Neural cell (in vitro differentiated cells): ENCODE measurements at regions not wholly inside any gene's neighbourhood (a gene's known extent, or its start where the extent isn't known, plus 50 kb on each side); places are given as distances from the start of the nearest gene placed in this dataset.

Source experiments
- H2AFZ ChIP-seq: fragments of 200-600, 300-800 bp; sonication (generic), shearing (Covaris generic); 2 replicates; pipeline ENCODE4 v1.6.0; 2014; ENCODE audit warnings: low read depth, mild to moderate bottlenecking, antibody characterized with exemption, low read length, moderate library complexity
- H3F3A ChIP-seq: fragments of 200-600 bp; shearing (Covaris generic); 2 replicates; pipeline ENCODE4 v1.6.1; 2016; ENCODE audit warnings: mild to moderate bottlenecking, moderate library complexity, mixed read lengths, antibody characterized with exemption, low read length; ENCODE audit not compliant: insufficient read depth, poor library complexity, severe bottlenecking
- H3K27ac ChIP-seq: fragments of 200-600, 300-800 bp; sonication (generic), shearing (Covaris generic); 2 replicates; pipeline ENCODE4 v1.5.1; 2014; ENCODE audit warnings: mild to moderate bottlenecking, low read length, moderate library complexity
- H3K27me3 ChIP-seq: fragments of 300-800, 200-600 bp; sonication (generic), shearing (Covaris generic); 2 replicates; pipeline ENCODE4 v1.6.0; 2014; ENCODE audit warnings: mild to moderate bottlenecking, low read depth, low read length, moderate library complexity; ENCODE audit not compliant: insufficient read depth
- H3K36me3 ChIP-seq: fragments of 300-800, 200-600 bp; sonication (generic), shearing (Covaris generic); 2 replicates; pipeline ENCODE4 v1.5.1; 2014; ENCODE audit warnings: mild to moderate bottlenecking, antibody characterized with exemption, low read length, moderate library complexity; ENCODE audit not compliant: insufficient read depth
- H3K4me2 ChIP-seq: fragments of 300-800, 200-600 bp; sonication (generic), shearing (Covaris generic); 2 replicates; pipeline ENCODE4 v1.6.0; 2014; ENCODE audit warnings: mild to moderate bottlenecking, low read length
- H3K4me3 ChIP-seq: fragments of 300-800, 200-600 bp; sonication (generic), shearing (Covaris generic); 2 replicates; pipeline ENCODE4 v1.5.1; 2014; ENCODE audit warnings: mild to moderate bottlenecking, low read length, moderate library complexity
- H3K79me2 ChIP-seq: fragments of 200-600 bp; shearing (Covaris generic); replicated peaks from 2 replicates; pipeline ENCODE4 v1.6.0; 2014; ENCODE audit warnings: mild to moderate bottlenecking, low read length, moderate library complexity; ENCODE audit not compliant: insufficient read depth
- H3K9ac ChIP-seq: fragments of 300-800, 200-600 bp; sonication (generic), shearing (Covaris generic); 2 replicates; pipeline ENCODE4 v1.6.1; 2016; ENCODE audit warnings: mild to moderate bottlenecking, low read length, mixed read lengths
- H3K9me2 ChIP-seq: fragments of 200-600 bp; shearing (Covaris generic); 2 replicates; pipeline ENCODE4 v1.6.1; 2016; ENCODE audit warnings: mild to moderate bottlenecking, low read length, mixed read lengths; ENCODE audit not compliant: insufficient read depth
- H3K9me3 ChIP-seq: fragments of 200-600, 300-800 bp; sonication (generic), shearing (Covaris generic); 2 replicates; pipeline ENCODE4 v1.6.1; 2016; ENCODE audit warnings: mild to moderate bottlenecking, mixed run types, low read length, moderate library complexity, mixed read lengths
- H4K20me1 ChIP-seq: fragments of 200-600 bp; shearing (Covaris generic); 2 replicates; pipeline ENCODE4 v1.6.1; 2016; ENCODE audit warnings: mild to moderate bottlenecking, mixed run types; ENCODE audit not compliant: insufficient read depth
- CTCF ChIP-seq: fragments of 450-650 bp; IDR thresholded peaks from 2 replicates; pipeline ENCODE4 v1.5.1; 2014; ENCODE audit warnings: antibody characterized with exemption, mild to moderate bottlenecking, moderate library complexity; ENCODE audit not compliant: poor library complexity, severe bottlenecking
- EP300 ChIP-seq: fragments of 450-650 bp; conservative IDR thresholded peaks from 2 replicates; pipeline ENCODE4 v1.6.1; 2014; ENCODE audit warnings: antibody characterized with exemption, mild to moderate bottlenecking, moderate library complexity; ENCODE audit not compliant: poor library complexity, severe bottlenecking
- EZH2 ChIP-seq: fragments of 200-600, 300-800 bp; shearing (Covaris generic), sonication (generic); IDR thresholded peaks from 2 replicates; pipeline ENCODE4 v1.6.1; 2014; ENCODE audit warnings: antibody characterized with exemption, low read length, borderline replicate concordance, mild to moderate bottlenecking; ENCODE audit not compliant: insufficient read depth, poor library complexity, severe bottlenecking
- MXI1 ChIP-seq: fragments of 450-650 bp; conservative IDR thresholded peaks from 2 replicates; pipeline ENCODE4 v1.6.1; 2014; ENCODE audit warnings: antibody characterized with exemption, mild to moderate bottlenecking; ENCODE audit not compliant: poor library complexity, severe bottlenecking
- POLR2AphosphoS5 ChIP-seq: IDR thresholded peaks from 2 replicates; pipeline ENCODE4 v1.6.1; 2012
- RAD21 ChIP-seq: fragments of 450-650 bp; conservative IDR thresholded peaks from 2 replicates; pipeline ENCODE4 v1.6.1; 2014; ENCODE audit warnings: antibody characterized with exemption, mild to moderate bottlenecking, moderate library complexity
- REST ChIP-seq: IDR thresholded peaks from 2 replicates; pipeline ENCODE4 v1.6.1; 2012; ENCODE audit warnings: borderline replicate concordance

GRCh38 chr7:51930834-51931233 lies 614.2 kb upstream of the COBL start:
- H2AFZ ChIP-seq = no peak overlapping the region
- H3K4me3 ChIP-seq = no peak overlapping the region
- H3K9me2 ChIP-seq = no peaks in the 10 kb centered on the region
- H3K9ac ChIP-seq = no peak overlapping the region
- no peaks in the 10 kb centered on the region for H3K36me3 ChIP-seq
- no peak overlapping the region for H3K27ac ChIP-seq
- no peaks in the 10 kb centered on the region for H3K79me2 ChIP-seq
- no peak overlapping the region for H3K4me2 ChIP-seq
- H3K9me3 ChIP-seq = no peaks in the 10 kb centered on the region
- no peaks in the 10 kb centered on the region for H4K20me1 ChIP-seq
- no peak for TF ChIP-seq EZH2
- H3F3A ChIP-seq = no peaks in the 10 kb centered on the region
- no peaks in the 10 kb centered on the region for H3K27me3 ChIP-seq

GRCh38 chr7:51929818-51930217 lies 613.2 kb upstream of the COBL start:
- no peaks in the 10 kb centered on the region for H4K20me1 ChIP-seq
- no peaks in the 10 kb centered on the region for H3K27me3 ChIP-seq
- TF ChIP-seq CTCF (no peak), REST (no peak), MXI1 (no peak)
- H3K36me3 ChIP-seq = no peaks in the 10 kb centered on the region
- H3K79me2 ChIP-seq = no peaks in the 10 kb centered on the region
- H3F3A ChIP-seq = no peaks in the 10 kb centered on the region
- no peaks in the 10 kb centered on the region for H3K9me3 ChIP-seq
- H3K4me3 ChIP-seq = no peak overlapping the region
- H3K4me2 ChIP-seq = no peak overlapping the region
- H2AFZ ChIP-seq = no peak overlapping the region
- no peak overlapping the region for H3K9ac ChIP-seq
- H3K27ac ChIP-seq = no peak overlapping the region
- no peaks in the 10 kb centered on the region for H3K9me2 ChIP-seq

GRCh38 chr7:51927738-51928137 lies 611.1 kb upstream of the COBL start:
- Histone ChIP-seq H3K9me2 (no peaks in the 10 kb centered on the region), H3K9ac (no peak overlapping the region), H3K36me3 (no peaks in the 10 kb centered on the region), H3F3A (no peaks in the 10 kb centered on the region), H3K4me2 (no peak overlapping the region), H3K27me3 (no peaks in the 10 kb centered on the region), H4K20me1 (no peaks in the 10 kb centered on the region), H3K27ac (no peak overlapping the region), H2AFZ (no peak overlapping the region), H3K79me2 (no peaks in the 10 kb centered on the region), H3K9me3 (no peaks in the 10 kb centered on the region), H3K4me3 (no peak overlapping the region)
- TF ChIP-seq EZH2 (no peak), RAD21 (no peak), POLR2AphosphoS5 (no peak), REST (no peak), EP300 (no peak), CTCF (no peak), MXI1 (no peak)
